HEK293 (cell line): ENCODE measurements at regions not wholly inside any gene's neighbourhood (a gene's known extent, or its start where the extent isn't known, plus 50 kb on each side); places are given as distances from the start of the nearest gene placed in this dataset.

Source experiments
- CTCF ChIA-PET: fragments of 350-600 bp; formaldehyde crosslinking; extraction: SDS; loops from one replicate; lab custom pipeline; 2021; ENCODE audit warnings: antibody characterized with exemption; lab: Yijun Ruan, JAX
- POLR2A ChIA-PET: fragments of 300-600 bp; formaldehyde crosslinking; extraction: SDS; loops from one replicate; lab custom pipeline; 2020; ENCODE audit warnings: antibody characterized with exemption, inconsistent platforms; lab: Yijun Ruan, JAX
- H3K27ac ChIP-seq: fragments of 200-500 bp; sonication (Bioruptor generic); 2 replicates; pipeline ENCODE4 v1.5.1; 2014; ENCODE audit warnings: low read depth, low read length, control low read depth, inconsistent platforms; ENCODE audit errors: extremely low read depth
- H3K36me3 ChIP-seq, 2 experiments: fragments of 200-500 bp in 1 of 2; sonication (Bioruptor generic) in 1 of 2; 1 replicate in 1 of 2; 2 replicates in 1 of 2; pipeline ENCODE4 v1.5.1; 2014 to 2017; ENCODE audit warnings: inconsistent platforms in 2 of 2, low read length in 2 of 2; ENCODE audit not compliant: control insufficient read depth in 2 of 2, insufficient read depth in 1 of 2
- H3K4me1 ChIP-seq: fragments of 200-500 bp; sonication (Bioruptor generic); 2 replicates; pipeline ENCODE4 v1.5.1; 2014; ENCODE audit warnings: mild to moderate bottlenecking, low read length, inconsistent platforms; ENCODE audit not compliant: control insufficient read depth, insufficient read depth
- H3K4me3 ChIP-seq: 2 replicates; pipeline ENCODE4 v1.5.1; 2011; ENCODE audit warnings: low read depth, mild to moderate bottlenecking, control low read depth, low read length, moderate library complexity
- H3K9me3 ChIP-seq: fragments of 200-500 bp; sonication (Bioruptor generic); 2 replicates; pipeline ENCODE4 v1.5.1; 2014; ENCODE audit warnings: low read depth, low read length, inconsistent platforms; ENCODE audit not compliant: control insufficient read depth, insufficient read depth
- HOXD13 ChIP-seq: sonication (generic); formaldehyde crosslinking; IDR thresholded peaks from 2 replicates; pipeline ENCODE4 v1.8.0; 2022; ENCODE audit warnings: missing genetic modification reagents, borderline replicate concordance
- REPIN1 ChIP-seq: fragments of 450-650 bp; formaldehyde crosslinking; IDR thresholded peaks from 2 replicates; pipeline ENCODE4 v1.5.1; 2017; ENCODE audit warnings: missing biosample characterization, missing genetic modification characterization, low read depth
- ZNF221 ChIP-seq: fragments of 450-650 bp; formaldehyde crosslinking; IDR thresholded peaks from 2 replicates; pipeline ENCODE4 v1.5.1; 2017; ENCODE audit warnings: missing biosample characterization, missing genetic modification characterization, borderline replicate concordance
- ZNF266 ChIP-seq: fragments of 450-650 bp; formaldehyde crosslinking; IDR thresholded peaks from 2 replicates; pipeline ENCODE4 v1.5.1; 2016; ENCODE audit warnings: missing biosample characterization, missing genetic modification characterization, low read depth
- ZNF423 ChIP-seq: fragments of 450-650 bp; formaldehyde crosslinking; IDR thresholded peaks from 2 replicates; pipeline ENCODE4 v1.5.1; 2016; ENCODE audit warnings: missing biosample characterization, missing genetic modification characterization
- ZNF426 ChIP-seq: fragments of 450-650 bp; formaldehyde crosslinking; IDR thresholded peaks from 2 replicates; pipeline ENCODE4 v1.5.1; 2017; ENCODE audit warnings: missing biosample characterization, missing genetic modification characterization, mild to moderate bottlenecking, inconsistent platforms, moderate library complexity
- ZNF521 ChIP-seq: fragments of 450-650 bp; formaldehyde crosslinking; IDR thresholded peaks from 2 replicates; pipeline ENCODE4 v1.5.1; 2017; ENCODE audit warnings: missing biosample characterization, mild to moderate bottlenecking, missing genetic modification characterization
- ZNF529 ChIP-seq: fragments of 450-650 bp; formaldehyde crosslinking; IDR thresholded peaks from 2 replicates; pipeline ENCODE4 v1.5.1; 2017; ENCODE audit warnings: missing genetic modification characterization, missing biosample characterization; ENCODE audit not compliant: insufficient replicate concordance
- ZNF558 ChIP-seq: fragments of 450-650 bp; formaldehyde crosslinking; IDR thresholded peaks from 2 replicates; pipeline ENCODE4 v1.5.1; 2016; ENCODE audit warnings: missing biosample characterization, missing genetic modification characterization
- ZNF624 ChIP-seq: fragments of 450-650 bp; formaldehyde crosslinking; IDR thresholded peaks from 2 replicates; pipeline ENCODE4 v1.5.1; 2017; ENCODE audit warnings: missing biosample characterization, missing genetic modification characterization
- ZNF654 ChIP-seq: fragments of 450-650 bp; formaldehyde crosslinking; IDR thresholded peaks from 2 replicates; pipeline ENCODE4 v1.5.1; 2016; ENCODE audit warnings: low read depth, missing biosample characterization, missing genetic modification characterization
- ZNF701 ChIP-seq: fragments of 450-650 bp; formaldehyde crosslinking; IDR thresholded peaks from 2 replicates; pipeline ENCODE4 v1.5.1; 2016; ENCODE audit warnings: missing biosample characterization, missing genetic modification characterization
- ZNF792 ChIP-seq: fragments of 450-650 bp; formaldehyde crosslinking; IDR thresholded peaks from 2 replicates; pipeline ENCODE4 v1.5.1; 2016; ENCODE audit warnings: missing biosample characterization, missing genetic modification characterization
- ZSCAN23 ChIP-seq: fragments of 450-650 bp; formaldehyde crosslinking; IDR thresholded peaks from 2 replicates; pipeline ENCODE4 v1.5.1; 2016; ENCODE audit warnings: missing biosample characterization, missing genetic modification characterization
- TF ChIP-seq, protein P1 (sequence below): fragments of 450-650 bp; formaldehyde crosslinking; IDR thresholded peaks from 2 replicates; pipeline ENCODE4 v1.5.1; 2017; ENCODE audit warnings: missing biosample characterization, missing genetic modification characterization
- TF ChIP-seq, protein P2 (sequence below): fragments of 450-650 bp; formaldehyde crosslinking; IDR thresholded peaks from 2 replicates; pipeline ENCODE4 v1.5.1; 2016; ENCODE audit warnings: missing biosample characterization, missing genetic modification characterization

DNA sequence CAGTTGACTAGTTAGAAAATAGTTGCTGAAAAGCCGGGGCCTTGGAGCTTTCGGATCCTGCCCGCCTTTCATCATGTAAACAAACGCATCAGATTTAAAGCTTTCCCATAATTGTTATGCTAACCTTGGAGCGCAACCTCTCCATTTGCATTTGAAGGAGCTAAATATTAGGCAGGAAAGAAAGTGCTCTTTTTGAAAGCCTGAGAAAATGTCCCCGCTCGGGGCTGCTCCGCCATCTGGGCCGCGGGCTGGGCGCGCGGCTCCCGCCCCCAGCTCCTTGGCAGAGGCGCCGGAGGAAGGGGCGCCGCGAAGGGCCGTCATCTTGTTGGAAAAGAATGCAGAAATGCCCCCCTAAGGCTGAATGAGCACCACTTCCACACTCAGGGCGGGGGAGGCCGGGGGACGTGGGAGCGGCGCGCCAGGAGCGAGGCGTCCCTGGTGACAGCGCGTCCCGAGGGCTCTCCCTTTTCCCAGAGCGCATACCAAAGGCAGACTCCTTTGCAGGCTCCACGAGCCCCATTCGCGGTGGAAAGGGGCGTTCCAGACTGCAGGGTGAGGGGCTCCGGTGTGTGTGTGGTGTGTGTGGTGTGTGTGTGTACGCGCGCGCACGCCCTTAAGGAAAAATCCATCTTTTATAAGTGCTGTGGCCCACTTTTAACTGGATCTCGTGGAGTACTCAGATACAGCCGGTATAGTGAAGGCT, 145.6 kb upstream of the ID4 start:
- CTCF ChIA-PET, result interaction anchor here (0.7 to 1.1 kb wide), 2 partner anchors 22 to 35 kb away, joined by 3 read pairs; no protein-coding TSS in a partner anchor

DNA sequence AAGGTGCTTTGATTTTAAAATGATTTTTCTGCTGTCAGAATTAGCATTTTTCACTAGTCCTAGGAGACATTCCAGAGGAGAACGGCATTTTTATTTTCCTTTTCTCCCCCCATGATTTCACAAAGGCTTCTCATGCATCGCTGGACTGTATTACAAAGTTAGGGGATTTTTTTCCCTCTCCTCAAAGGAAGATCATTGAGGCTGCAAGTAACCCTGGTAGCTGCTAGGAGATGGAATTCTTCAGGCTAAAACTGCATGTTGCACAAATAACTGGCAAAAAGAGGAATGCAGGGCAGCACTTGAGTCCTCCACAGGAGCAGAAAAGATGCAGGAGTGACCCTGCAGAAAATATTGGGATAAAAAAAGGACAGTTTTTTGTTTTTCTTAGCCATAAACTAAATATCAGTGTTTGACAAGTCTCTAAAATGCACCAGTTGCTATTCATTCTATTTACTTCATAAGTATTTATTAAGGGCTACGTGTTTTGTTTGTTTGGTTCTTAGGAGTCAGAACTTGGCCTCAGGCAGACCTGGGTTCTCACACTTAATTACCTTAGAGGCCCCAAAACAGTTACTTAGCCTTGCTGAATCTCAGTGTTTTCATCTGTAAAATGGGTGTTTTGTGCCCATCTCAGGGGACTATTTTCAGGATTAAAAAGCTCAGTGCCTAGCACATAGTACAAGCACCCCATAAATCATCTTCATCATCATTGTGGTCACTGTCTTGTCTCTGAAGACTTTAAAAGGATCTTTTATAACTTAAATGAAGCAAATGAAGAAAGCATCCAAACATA, 144.5 kb upstream of the ID4 start:
- TF ChIP-seq ZSCAN23, result no peak
- no peak for TF ChIP-seq ZNF792 (tag by site-specific recombination)
- TF ChIP-seq ZNF558 (tag by site-specific recombination), result no peak
- TF ChIP-seq ZNF423 (tag by site-specific recombination), result no peak
- no peak for TF ChIP-seq ZNF529 (tag by site-specific recombination)
- TF ChIP-seq HOXD13 (CRISPR knock-in tag), result no peak
- TF ChIP-seq ZNF266 (tag by site-specific recombination), result no peak
- no peak for TF ChIP-seq ZNF624 (tag by site-specific recombination)
- TF ChIP-seq ZNF654, result no peak
- TF ChIP-seq ZNF521 (tag by site-specific recombination), result no peak
- TF ChIP-seq, protein P1, sequence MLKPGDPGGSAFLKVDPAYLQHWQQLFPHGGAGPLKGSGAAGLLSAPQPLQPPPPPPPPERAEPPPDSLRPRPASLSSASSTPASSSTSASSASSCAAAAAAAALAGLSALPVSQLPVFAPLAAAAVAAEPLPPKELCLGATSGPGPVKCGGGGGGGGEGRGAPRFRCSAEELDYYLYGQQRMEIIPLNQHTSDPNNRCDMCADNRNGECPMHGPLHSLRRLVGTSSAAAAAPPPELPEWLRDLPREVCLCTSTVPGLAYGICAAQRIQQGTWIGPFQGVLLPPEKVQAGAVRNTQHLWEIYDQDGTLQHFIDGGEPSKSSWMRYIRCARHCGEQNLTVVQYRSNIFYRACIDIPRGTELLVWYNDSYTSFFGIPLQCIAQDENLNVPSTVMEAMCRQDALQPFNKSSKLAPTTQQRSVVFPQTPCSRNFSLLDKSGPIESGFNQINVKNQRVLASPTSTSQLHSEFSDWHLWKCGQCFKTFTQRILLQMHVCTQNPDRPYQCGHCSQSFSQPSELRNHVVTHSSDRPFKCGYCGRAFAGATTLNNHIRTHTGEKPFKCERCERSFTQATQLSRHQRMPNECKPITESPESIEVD, result no peak
- no peak for TF ChIP-seq ZNF701
- TF ChIP-seq, protein P2, sequence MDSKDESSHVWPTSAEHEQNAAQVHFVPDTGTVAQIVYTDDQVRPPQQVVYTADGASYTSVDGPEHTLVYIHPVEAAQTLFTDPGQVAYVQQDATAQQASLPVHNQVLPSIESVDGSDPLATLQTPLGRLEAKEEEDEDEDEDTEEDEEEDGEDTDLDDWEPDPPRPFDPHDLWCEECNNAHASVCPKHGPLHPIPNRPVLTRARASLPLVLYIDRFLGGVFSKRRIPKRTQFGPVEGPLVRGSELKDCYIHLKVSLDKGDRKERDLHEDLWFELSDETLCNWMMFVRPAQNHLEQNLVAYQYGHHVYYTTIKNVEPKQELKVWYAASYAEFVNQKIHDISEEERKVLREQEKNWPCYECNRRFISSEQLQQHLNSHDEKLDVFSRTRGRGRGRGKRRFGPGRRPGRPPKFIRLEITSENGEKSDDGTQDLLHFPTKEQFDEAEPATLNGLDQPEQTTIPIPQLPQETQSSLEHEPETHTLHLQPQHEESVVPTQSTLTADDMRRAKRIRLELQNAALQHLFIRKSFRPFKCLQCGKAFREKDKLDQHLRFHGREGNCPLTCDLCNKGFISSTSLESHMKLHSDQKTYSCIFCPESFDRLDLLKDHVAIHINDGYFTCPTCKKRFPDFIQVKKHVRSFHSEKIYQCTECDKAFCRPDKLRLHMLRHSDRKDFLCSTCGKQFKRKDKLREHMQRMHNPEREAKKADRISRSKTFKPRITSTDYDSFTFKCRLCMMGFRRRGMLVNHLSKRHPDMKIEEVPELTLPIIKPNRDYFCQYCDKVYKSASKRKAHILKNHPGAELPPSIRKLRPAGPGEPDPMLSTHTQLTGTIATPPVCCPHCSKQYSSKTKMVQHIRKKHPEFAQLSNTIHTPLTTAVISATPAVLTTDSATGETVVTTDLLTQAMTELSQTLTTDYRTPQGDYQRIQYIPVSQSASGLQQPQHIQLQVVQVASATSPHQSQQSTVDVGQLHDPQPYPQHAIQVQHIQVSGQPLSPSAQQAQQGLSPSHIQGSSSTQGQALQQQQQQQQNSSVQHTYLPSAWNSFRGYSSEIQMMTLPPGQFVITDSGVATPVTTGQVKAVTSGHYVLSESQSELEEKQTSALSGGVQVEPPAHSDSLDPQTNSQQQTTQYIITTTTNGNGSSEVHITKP, result no peak
- TF ChIP-seq ZNF221 (tag by site-specific recombination), result no peak
- POLR2A ChIA-PET, result no interaction called here
- Histone ChIP-seq H3K9me3 (no peaks in the 10 kb centered on the region), H3K4me3 (no peak overlapping the region), H3K4me1 (no peaks in the 10 kb centered on the region), H3K36me3 (no peaks in the 10 kb centered on the region), H3K27ac (no peak overlapping the region)
- CTCF ChIA-PET, result interaction anchor here (0.5 to 1.1 kb wide), 3 partner anchors 21 to 36 kb away, joined by 3 read pairs; no protein-coding TSS in a partner anchor

More for the DNA sequence above, 145.6 kb upstream of the ID4 start:
- Histone ChIP-seq H3K36me3 (no peaks in the 10 kb centered on the region), H3K9me3 (no peaks in the 10 kb centered on the region)
- TF ChIP-seq ZNF426 (tag by site-specific recombination) (no peak), REPIN1 (tag by site-specific recombination) (no peak)
- TF ChIP-seq, all 188 proteins: peak for 0
- H3K4me3 ChIP-seq, result no peak overlapping the region
- no peak overlapping the region for H3K27ac ChIP-seq
- no peaks in the 10 kb centered on the region for H3K4me1 ChIP-seq
- POLR2A ChIA-PET, result interaction anchor here (0.7 kb wide), 1 partner anchor 27 kb away, joined by 3 read pairs; no protein-coding TSS in a partner anchor
